ENCODE measurements at regions not wholly inside any gene's neighbourhood (a gene's known extent, or its start where the extent isn't known, plus 50 kb on each side); places are given as distances from the start of the nearest gene placed in this dataset.

DNA sequence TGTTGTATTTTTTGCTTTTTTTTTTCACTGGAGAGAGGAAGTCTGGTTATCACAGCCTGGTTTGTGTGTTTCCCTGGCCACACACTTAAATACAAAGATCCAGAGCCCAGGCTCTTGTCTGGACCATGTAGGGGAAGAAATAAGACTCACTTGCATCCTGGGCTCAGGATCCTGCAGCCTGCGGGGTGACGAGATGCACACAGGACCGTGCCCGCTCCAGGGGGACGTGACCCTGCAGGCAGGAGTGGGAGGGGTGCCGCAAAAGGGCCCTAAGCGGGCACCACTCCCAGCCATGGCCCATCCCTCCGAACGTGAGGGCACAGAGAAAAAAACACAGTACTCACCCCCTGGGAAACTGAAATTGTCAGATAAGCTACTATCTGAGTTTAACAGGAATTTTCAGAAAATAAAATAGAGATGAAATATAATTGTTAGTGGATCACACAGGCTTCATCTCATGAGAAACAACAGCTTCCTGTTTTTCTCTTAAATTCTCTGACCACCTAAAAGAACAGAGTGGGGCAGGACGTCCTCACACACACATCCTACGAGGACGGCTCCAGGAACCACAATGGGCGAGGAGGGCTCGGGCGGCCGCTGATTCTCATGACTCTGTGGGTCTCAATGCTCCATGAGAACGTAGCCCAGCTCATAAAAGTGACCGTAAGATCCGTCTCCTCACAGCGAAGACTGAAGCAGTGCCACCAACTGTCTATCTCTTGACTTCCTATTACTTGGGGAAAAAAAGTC is 142.6 kb upstream of the ALKAL2 start:
- Histone ChIP-seq H3K4me2 (ENCODE audit: low read depth, low read length) (no peak overlapping the region), H3K9ac (ENCODE audit: insufficient read depth, low read depth, low read length) (no peak overlapping the region), H3K9me3 (ENCODE audit: low read length) (no peaks in the 10 kb centered on the region), H3K36me3 (replicated peaks in 1 of 2; ENCODE audit: control insufficient read depth in 1 of 2, insufficient read depth in 2 of 2, low read length in 2 of 2) (no peaks in the 10 kb centered on the region), H3K27me3 (ENCODE audit: control insufficient read depth in 1 of 2, insufficient read depth in 2 of 2, low read length in 2 of 2) (peaks cover 2 to 32% of the 10 kb centered on the region in 2 experiments; a peak in 3 of 5 replicates), H3K27ac (ENCODE audit: extremely low read length, insufficient read depth, low read length) (no peak overlapping the region), H3K4me1 (ENCODE audit: insufficient read depth, low read length) (no peaks in the 10 kb centered on the region), H4K20me1 (ENCODE audit: insufficient read depth, low read length) (no peaks in the 10 kb centered on the region), H3K4me3 (replicated peaks in 1 of 3; ENCODE audit: insufficient read depth in 1 of 3, low read depth in 2 of 3, low read length in 3 of 3) (no peak overlapping the region), H2AFZ (ENCODE audit: low read length) (no peak overlapping the region), H3K79me2 (ENCODE audit: insufficient read depth, low read length) (no peaks in the 10 kb centered on the region)
- DNase-seq (ENCODE audit: low spot score): no peak
- TF ChIP-seq ZNF878 (CRISPR knock-in tag; IDR thresholded peaks at IDR 0.05) (no peak), PHF8 (CRISPR knock-in tag; IDR thresholded peaks at IDR 0.05) (no peak), CBX1 (IDR thresholded peaks at IDR 0.05; ENCODE audit: low read depth) (no peak), ZNF282 (IDR thresholded peaks at IDR 0.05; ENCODE audit: partially characterized antibody) (no peak)
- intact Hi-C loops (cut with micrococcal nuclease; ENCODE audit: unreplicated experiment) (no loop called here), in situ Hi-C loops (cut with HindIII; ENCODE audit: extremely low pct_ligation_motif_present, low pct_unique_long_range_greater_than_20kb) (no loop called here)
- ChIA-PET CTCF (ENCODE audit: low intra/inter-chr PET ratio, low total read pairs) (no interaction called here), POLR2A (no interaction called here)
- ATAC-seq: no peak
- 18% methylated on average over 20 of the region's 20 CpGs for WGBS (ENCODE audit: low lambda C conversion rate)
- FAIRE-seq: no peak
- BruUV-seq (replicated peaks): no TSS peak

DNA sequence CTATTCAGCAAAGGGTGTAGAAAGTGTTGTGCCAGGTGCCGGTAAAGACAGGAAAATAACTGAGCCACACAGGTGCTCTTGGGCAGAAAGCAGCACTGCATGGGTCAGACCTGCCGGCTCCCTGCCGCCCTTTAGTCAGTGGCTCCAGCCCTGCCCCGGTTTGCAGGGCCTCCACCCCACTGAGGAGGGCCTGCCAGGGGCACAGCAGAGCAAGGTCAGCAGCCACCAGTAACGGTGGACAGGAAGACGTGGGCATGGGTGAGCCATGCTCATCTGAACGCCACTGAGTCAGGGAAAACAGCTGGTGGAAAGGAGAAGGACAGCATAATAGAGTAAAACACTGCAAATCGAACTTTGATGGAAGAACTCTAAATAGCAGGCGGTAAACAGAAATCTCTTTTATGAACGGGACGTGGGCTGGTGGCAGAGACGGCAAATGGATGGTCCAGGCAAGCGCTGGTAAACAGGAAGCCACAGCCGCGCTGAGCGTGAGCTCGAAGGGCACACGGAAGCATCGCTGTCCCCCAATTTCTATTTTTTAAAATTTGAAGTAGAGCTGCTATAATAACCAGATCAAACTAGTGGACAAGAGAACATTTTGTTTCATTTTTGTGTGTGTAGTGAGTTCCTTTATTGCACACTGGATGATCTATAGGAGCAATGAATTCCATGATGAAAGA is 141.8 kb upstream of the ALKAL2 start:
- Histone ChIP-seq H4K20me1 (ENCODE audit: insufficient read depth, low read length) (no peaks in the 10 kb centered on the region), H3K9ac (ENCODE audit: insufficient read depth, low read depth, low read length) (no peak overlapping the region), H3K4me3 (replicated peaks in 1 of 3; ENCODE audit: insufficient read depth in 1 of 3, low read depth in 2 of 3, low read length in 3 of 3) (no peak overlapping the region), H3K4me1 (ENCODE audit: insufficient read depth, low read length) (no peaks in the 10 kb centered on the region), H3K9me3 (ENCODE audit: low read length) (no peaks in the 10 kb centered on the region), H2AFZ (ENCODE audit: low read length) (no peak overlapping the region), H3K27ac (ENCODE audit: extremely low read length, insufficient read depth, low read length) (no peak overlapping the region), H3K4me2 (ENCODE audit: low read depth, low read length) (no peak overlapping the region), H3K79me2 (ENCODE audit: insufficient read depth, low read length) (no peaks in the 10 kb centered on the region), H3K27me3 (ENCODE audit: control insufficient read depth in 1 of 2, insufficient read depth in 2 of 2, low read length in 2 of 2) (peaks cover 2 to 39% of the 10 kb centered on the region in 2 experiments; a peak in 3 of 5 replicates), H3K36me3 (replicated peaks in 1 of 2; ENCODE audit: control insufficient read depth in 1 of 2, insufficient read depth in 2 of 2, low read length in 2 of 2) (no peaks in the 10 kb centered on the region)
- POLR2A ChIA-PET: no interaction called here
- DNase-seq (ENCODE audit: low spot score) (no peak), FAIRE-seq (no peak), ATAC-seq (no peak)
- in situ Hi-C loops (cut with HindIII; ENCODE audit: extremely low pct_ligation_motif_present, low pct_unique_long_range_greater_than_20kb): no loop called here
- 41% methylated on average over 19 of the region's 19 CpGs for WGBS (ENCODE audit: low lambda C conversion rate)
- CTCF ChIA-PET (ENCODE audit: low intra/inter-chr PET ratio, low total read pairs): no interaction called here
- no TSS peak for BruUV-seq (replicated peaks)
- intact Hi-C loops (cut with micrococcal nuclease; ENCODE audit: unreplicated experiment): no loop called here
- TF ChIP-seq, protein P1, sequence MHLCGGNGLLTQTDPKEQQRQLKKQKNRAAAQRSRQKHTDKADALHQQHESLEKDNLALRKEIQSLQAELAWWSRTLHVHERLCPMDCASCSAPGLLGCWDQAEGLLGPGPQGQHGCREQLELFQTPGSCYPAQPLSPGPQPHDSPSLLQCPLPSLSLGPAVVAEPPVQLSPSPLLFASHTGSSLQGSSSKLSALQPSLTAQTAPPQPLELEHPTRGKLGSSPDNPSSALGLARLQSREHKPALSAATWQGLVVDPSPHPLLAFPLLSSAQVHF (CRISPR knock-in tag; IDR thresholded peaks at IDR 0.05): no peak
- TF ChIP-seq NKX3-1 (CRISPR knock-in tag; IDR thresholded peaks at IDR 0.05): no peak
- no peak for TF ChIP-seq MXI1 (IDR thresholded peaks at IDR 0.05; ENCODE audit: borderline replicate concordance, low read depth, low read length)
- TF ChIP-seq, protein P2, sequence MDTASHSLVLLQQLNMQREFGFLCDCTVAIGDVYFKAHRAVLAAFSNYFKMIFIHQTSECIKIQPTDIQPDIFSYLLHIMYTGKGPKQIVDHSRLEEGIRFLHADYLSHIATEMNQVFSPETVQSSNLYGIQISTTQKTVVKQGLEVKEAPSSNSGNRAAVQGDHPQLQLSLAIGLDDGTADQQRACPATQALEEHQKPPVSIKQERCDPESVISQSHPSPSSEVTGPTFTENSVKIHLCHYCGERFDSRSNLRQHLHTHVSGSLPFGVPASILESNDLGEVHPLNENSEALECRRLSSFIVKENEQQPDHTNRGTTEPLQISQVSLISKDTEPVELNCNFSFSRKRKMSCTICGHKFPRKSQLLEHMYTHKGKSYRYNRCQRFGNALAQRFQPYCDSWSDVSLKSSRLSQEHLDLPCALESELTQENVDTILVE (CRISPR knock-in tag; IDR thresholded peaks at IDR 0.05): no peak
- TF ChIP-seq, protein P3, sequence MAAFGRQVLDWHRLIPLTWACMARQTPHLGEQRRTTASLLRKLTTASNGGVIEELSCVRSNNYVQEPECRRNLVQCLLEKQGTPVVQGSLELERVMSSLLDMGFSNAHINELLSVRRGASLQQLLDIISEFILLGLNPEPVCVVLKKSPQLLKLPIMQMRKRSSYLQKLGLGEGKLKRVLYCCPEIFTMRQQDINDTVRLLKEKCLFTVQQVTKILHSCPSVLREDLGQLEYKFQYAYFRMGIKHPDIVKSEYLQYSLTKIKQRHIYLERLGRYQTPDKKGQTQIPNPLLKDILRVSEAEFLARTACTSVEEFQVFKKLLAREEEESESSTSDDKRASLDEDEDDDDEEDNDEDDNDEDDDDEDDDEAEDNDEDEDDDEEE (CRISPR knock-in tag; IDR thresholded peaks at IDR 0.05): no peak
- TF ChIP-seq, protein P4, sequence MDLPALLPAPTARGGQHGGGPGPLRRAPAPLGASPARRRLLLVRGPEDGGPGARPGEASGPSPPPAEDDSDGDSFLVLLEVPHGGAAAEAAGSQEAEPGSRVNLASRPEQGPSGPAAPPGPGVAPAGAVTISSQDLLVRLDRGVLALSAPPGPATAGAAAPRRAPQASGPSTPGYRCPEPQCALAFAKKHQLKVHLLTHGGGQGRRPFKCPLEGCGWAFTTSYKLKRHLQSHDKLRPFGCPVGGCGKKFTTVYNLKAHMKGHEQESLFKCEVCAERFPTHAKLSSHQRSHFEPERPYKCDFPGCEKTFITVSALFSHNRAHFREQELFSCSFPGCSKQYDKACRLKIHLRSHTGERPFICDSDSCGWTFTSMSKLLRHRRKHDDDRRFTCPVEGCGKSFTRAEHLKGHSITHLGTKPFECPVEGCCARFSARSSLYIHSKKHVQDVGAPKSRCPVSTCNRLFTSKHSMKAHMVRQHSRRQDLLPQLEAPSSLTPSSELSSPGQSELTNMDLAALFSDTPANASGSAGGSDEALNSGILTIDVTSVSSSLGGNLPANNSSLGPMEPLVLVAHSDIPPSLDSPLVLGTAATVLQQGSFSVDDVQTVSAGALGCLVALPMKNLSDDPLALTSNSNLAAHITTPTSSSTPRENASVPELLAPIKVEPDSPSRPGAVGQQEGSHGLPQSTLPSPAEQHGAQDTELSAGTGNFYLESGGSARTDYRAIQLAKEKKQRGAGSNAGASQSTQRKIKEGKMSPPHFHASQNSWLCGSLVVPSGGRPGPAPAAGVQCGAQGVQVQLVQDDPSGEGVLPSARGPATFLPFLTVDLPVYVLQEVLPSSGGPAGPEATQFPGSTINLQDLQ (CRISPR knock-in tag; IDR thresholded peaks at IDR 0.05): no peak
- TF ChIP-seq ZSCAN22 (CRISPR knock-in tag; IDR thresholded peaks at IDR 0.05): no peak
- no peak for TF ChIP-seq SOX5 (CRISPR knock-in tag; IDR thresholded peaks at IDR 0.05; ENCODE audit: borderline replicate concordance)
- TF ChIP-seq KLF6 (CRISPR knock-in tag; IDR thresholded peaks at IDR 0.05): no peak

Measured in HepG2 (cell line).